Common myeloid progenitor, CD34-positive (primary cell): ENCODE measurements at regions not wholly inside any gene's neighbourhood (a gene's known extent, or its start where the extent isn't known, plus 50 kb on each side); places are given as distances from the start of the nearest gene placed in this dataset.

Source experiments
- CTCF ChIA-PET: fragments of 350-600 bp; sonication (Branson Sonifier 250); formaldehyde crosslinking; loops from one replicate; lab custom pipeline; 2021; ENCODE audit warnings: antibody characterized with exemption; lab: Charles Lee
- POLR2A ChIA-PET: fragments of 350-600 bp; sonication (Branson Sonifier 250); formaldehyde crosslinking; loops from one replicate; lab custom pipeline; 2021; ENCODE audit warnings: antibody characterized with exemption; lab: Charles Lee
- DNase-seq, 3 donors: peaks; one replicate each; pipeline versions ENCODE4 v3.0.0 to v3.0.0-alpha.2; 2013
- H3K27ac ChIP-seq, 2 experiments: 1 replicate in 1 of 2; 2 replicates in 1 of 2; pipeline ENCODE4 v1.7.0; 2013; ENCODE audit warnings: inconsistent platforms in 2 of 2, low read length in 2 of 2, mild to moderate bottlenecking in 2 of 2, low read depth in 1 of 2, moderate library complexity in 1 of 2; ENCODE audit not compliant: severe bottlenecking in 2 of 2, insufficient read depth in 1 of 2, poor library complexity in 1 of 2
- H3K27me3 ChIP-seq, 5 experiments: replicated peaks in 2 of 5; 1 replicate in 3 of 5; 2 replicates in 2 of 5; pipeline versions ENCODE4 v1.6.1 to v1.7.0; 2013; ENCODE audit warnings: low read length in 4 of 5, mild to moderate bottlenecking in 2 of 5, moderate library complexity in 2 of 5, inconsistent platforms in 1 of 5; ENCODE audit not compliant: insufficient read depth in 5 of 5, control insufficient read depth in 4 of 5
- H3K36me3 ChIP-seq, 4 experiments: 1 replicate in 2 of 4; 2 replicates in 2 of 4; pipeline versions ENCODE4 v1.6.1 to v1.7.0; 2013; ENCODE audit warnings: low read length in 3 of 4, control low read depth in 1 of 4, mild to moderate bottlenecking in 1 of 4; ENCODE audit not compliant: control insufficient read depth in 4 of 4, insufficient read depth in 4 of 4
- H3K4me1 ChIP-seq, 4 experiments: 1 replicate in 3 of 4; 2 replicates in 1 of 4; pipeline versions ENCODE4 v1.6.1 to v1.7.1; 2013; ENCODE audit warnings: low read length in 3 of 4, mild to moderate bottlenecking in 3 of 4, control low read depth in 1 of 4, inconsistent platforms in 1 of 4, moderate library complexity in 1 of 4; ENCODE audit not compliant: control insufficient read depth in 4 of 4, insufficient read depth in 4 of 4; ENCODE audit errors: control extremely low read depth in 1 of 4
- H3K4me3 ChIP-seq, 7 experiments: 1 replicate in 4 of 7; 2 replicates in 3 of 7; pipeline versions ENCODE4 v1.5.1 to v1.7.0; 2013; ENCODE audit warnings: mild to moderate bottlenecking in 7 of 7, low read length in 6 of 7, moderate library complexity in 6 of 7, inconsistent platforms in 2 of 7, low read depth in 2 of 7, control low read depth in 1 of 7; ENCODE audit not compliant: insufficient read depth in 4 of 7, control insufficient read depth in 1 of 7; ENCODE audit errors: extremely low read depth in 1 of 7
- H3K9me3 ChIP-seq, 5 experiments: 1 replicate in 4 of 5; 2 replicates in 1 of 5; pipeline versions ENCODE4 v1.6.1 to v1.7.1; 2013; ENCODE audit warnings: low read length in 4 of 5, mild to moderate bottlenecking in 2 of 5, inconsistent platforms in 1 of 5, low read depth in 1 of 5, moderate library complexity in 1 of 5; ENCODE audit not compliant: control insufficient read depth in 4 of 5, insufficient read depth in 2 of 5; ENCODE audit errors: control extremely low read depth in 1 of 5
- WGBS: methylation state at CpG from one replicate; pipeline ENCODE4 v1.1.5; 2013; ENCODE audit not compliant: insufficient coverage; 5-methylcytosine and 5-hydroxymethylcytosine counted together

DNA sequence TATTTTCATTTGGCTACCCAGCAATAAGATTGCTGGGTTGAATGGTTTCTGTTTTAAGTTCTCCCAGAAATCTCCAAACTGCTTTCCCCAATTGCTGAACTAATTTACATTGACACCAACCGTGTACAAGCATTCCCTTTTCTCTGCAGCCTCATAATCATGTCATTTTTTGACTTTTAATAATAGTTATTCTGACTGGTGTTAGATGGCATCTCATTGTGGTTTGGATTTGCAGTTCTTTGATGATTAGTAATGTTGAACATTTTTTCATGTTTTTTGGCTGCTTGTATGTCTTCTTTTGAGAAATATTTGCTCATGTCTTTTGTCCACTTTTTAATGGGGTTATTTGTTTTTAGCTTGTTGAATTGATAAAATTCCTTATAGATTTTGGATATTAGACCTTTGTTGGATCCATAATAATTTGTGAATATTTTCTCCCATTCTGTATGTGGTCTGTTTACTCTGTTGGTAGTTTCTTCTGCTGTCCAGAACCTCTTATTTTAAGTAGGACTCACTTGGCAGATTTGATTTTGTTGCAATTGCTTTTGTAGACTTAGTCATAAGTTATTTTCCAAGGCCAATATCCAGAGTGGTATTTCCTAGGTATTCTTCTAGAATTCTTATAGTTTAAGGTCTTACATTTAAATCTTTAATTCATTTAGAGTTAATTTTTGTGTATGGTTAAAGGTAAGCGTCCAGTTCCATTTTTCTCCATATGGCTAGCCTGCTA, 793.7 kb downstream of the BRINP1 start:
- Histone ChIP-seq H3K27ac (no peak overlapping the region), H3K4me1 (no peaks in the 10 kb centered on the region), H3K9me3 (peaks cover 0 to 5% (median 0%) of the 10 kb centered on the region in 5 experiments), H3K4me3 (no peak overlapping the region), H3K27me3 (no peaks in the 10 kb centered on the region), H3K36me3 (no peaks in the 10 kb centered on the region)
- ChIA-PET POLR2A (no interaction called here), CTCF (no interaction called here)
- DNase-seq = no peak
- 67% methylated on average over 1 of the region's 2 CpGs for WGBS

DNA sequence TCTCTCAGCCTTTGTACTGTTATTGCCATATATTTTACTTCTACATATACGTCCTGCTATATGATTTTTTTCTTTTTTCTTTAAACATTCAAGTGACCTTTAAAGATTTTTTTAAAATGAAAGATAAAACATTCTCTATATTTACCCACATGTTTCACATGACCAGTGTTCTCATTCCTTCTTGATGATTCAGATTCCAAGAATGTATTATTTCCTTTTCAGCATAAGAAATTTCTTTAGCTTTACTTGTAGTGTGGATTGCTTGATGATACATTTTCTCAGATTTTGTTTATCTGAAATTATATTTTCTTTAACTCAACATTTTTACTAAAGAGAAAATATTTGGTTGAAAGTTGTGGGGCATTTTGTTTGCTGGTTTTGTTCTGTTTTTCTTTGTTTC, 792.1 kb downstream of the BRINP1 start:
- ChIA-PET POLR2A (no interaction called here), CTCF (no interaction called here)
- Histone ChIP-seq H3K4me1 (no peaks in the 10 kb centered on the region), H3K4me3 (no peak overlapping the region), H3K27ac (no peak overlapping the region), H3K36me3 (no peaks in the 10 kb centered on the region), H3K27me3 (no peaks in the 10 kb centered on the region), H3K9me3 (peaks cover 0 to 5% (median 0%) of the 10 kb centered on the region in 5 experiments)
- WGBS = no CpG with 5 or more reads among the region's 1 CpG
- DNase-seq = no peak

DNA sequence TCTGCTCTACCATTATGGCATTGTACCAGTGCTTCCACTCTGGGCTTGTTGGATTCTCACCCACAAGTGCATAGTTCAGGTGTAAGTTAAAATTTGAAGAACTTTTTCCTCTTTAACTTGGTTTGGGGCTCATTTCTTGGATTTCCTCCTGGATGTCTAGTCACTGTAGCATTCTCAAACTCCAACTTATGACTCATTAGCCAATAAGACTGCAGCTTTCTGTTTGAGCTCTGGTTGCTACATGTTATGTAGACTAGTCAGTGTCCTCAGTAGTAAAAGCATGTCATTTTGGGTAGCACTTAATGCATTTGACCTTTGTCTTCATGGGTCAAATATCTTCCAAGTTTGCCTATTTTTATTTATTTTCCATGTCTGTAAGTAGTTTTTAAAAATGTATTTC, 790.8 kb downstream of the BRINP1 start:
- ChIA-PET CTCF (no interaction called here), POLR2A (no interaction called here)
- no peaks in the 10 kb centered on the region for H3K36me3 ChIP-seq
- H3K4me3 ChIP-seq = no peak overlapping the region
- H3K27ac ChIP-seq = no peak overlapping the region
- DNase-seq = no peak
- H3K27me3 ChIP-seq = no peaks in the 10 kb centered on the region
- no peaks in the 10 kb centered on the region for H3K4me1 ChIP-seq
- H3K9me3 ChIP-seq = peaks cover 0 to 5% (median 0%) of the 10 kb centered on the region in 5 experiments

DNA sequence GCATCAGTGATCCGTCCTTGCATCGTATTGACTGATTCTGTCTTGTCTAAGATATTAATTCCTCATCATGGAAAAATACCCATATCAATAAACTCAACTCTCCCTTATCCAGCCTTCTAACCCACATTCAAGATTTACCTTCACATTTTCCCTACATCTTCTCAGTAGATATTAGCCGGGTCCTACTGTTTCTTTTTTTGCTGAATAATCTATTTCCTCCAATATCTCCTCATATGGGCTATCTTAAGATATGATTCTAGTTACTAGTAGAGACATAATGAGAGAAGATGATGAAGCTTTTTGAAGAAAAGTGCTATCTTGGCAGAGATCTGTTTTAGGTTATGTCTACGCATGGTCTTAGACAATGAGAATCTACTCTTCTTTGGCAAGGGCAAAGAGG, 785.8 kb downstream of the BRINP1 start:
- DNase-seq = no peak
- ChIA-PET CTCF (no interaction called here), POLR2A (no interaction called here)
- H3K27me3 ChIP-seq = no peaks in the 10 kb centered on the region
- peaks cover 0 to under 1% (median 0%) of the 10 kb centered on the region in 5 experiments for H3K9me3 ChIP-seq
- H3K36me3 ChIP-seq = no peaks in the 10 kb centered on the region
- WGBS = 82% methylated on average over 3 of the region's 4 CpGs
- H3K4me3 ChIP-seq = no peak overlapping the region
- no peak overlapping the region for H3K27ac ChIP-seq
- H3K4me1 ChIP-seq = no peaks in the 10 kb centered on the region

DNA sequence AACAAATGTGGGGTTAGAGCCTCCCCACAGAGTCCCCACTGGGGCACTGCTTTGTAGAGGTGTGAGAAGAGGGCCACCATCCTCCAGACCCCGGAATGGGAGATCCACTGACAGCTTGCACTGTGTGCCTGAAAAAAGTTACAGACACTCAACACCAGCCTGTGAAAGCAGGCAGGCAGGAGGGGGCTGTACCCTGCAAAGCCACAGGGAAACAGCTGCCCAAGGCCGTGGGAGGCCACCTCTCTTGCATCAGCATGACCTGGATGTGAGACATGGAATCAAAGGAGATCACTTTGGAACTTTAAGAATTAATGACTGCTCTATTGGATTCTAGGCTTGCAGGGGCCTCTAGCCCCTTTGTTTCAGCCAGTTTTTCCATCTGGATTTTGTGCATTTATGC, 782.3 kb downstream of the BRINP1 start:
- CTCF ChIA-PET = no interaction called here
- 79% methylated on average over 2 of the region's 2 CpGs for WGBS
- Histone ChIP-seq H3K4me1 (no peaks in the 10 kb centered on the region), H3K36me3 (no peaks in the 10 kb centered on the region), H3K27me3 (no peaks in the 10 kb centered on the region), H3K4me3 (no peak overlapping the region), H3K9me3 (no peaks in the 10 kb centered on the region), H3K27ac (no peak overlapping the region)
- no peak for DNase-seq
- POLR2A ChIA-PET = no interaction called here

DNA sequence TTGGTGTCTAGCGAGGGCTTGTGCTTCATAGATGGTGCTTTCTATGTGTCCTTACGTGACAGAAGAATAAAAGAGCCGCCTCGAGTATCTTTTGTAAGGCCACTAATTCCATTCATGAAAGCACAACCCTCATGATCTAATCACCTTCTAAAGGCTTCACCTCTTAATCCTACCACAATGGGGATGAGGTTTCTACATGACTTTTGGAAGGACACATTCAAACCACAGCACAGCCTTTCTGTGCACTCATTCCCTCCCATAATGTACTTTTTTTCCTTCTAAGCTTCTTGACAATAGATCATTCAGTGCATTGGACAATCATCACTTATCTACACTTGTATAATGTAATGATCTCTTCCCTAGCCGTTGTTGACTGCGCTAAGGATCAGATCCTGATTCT, 774.8 kb downstream of the BRINP1 start:
- no peaks in the 10 kb centered on the region for H3K4me1 ChIP-seq
- WGBS = 100% methylated on average over 4 of the region's 6 CpGs
- POLR2A ChIA-PET = no interaction called here

DNA sequence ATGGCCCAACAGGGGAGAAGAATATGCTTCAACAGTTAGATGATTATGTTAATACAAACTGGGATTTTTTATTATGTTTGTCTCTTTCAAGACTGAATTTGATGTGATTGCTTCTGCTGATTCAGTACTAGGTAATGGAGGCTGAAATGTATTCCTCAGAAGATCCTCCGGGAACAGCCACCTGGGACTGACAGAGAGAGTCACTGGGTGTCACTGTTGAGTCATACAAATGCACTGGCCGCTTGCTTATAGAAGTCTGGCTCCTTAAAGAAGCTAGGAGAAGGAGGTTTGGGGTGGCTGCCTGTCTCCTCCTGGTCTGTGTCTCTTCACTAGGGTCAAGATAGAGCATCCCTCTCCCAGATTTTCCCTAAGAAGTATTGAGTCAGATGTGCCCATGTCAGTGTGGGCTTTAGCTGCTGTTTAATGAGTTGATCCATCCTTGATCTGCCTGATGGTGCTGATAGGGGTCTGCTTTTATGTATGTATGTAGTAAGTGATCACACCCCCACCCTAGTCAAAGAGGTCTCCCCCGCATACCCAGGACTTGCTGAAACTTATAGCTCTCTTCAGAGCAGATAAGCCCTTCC, 773.4 kb downstream of the BRINP1 start:
- CTCF ChIA-PET = no interaction called here
- H3K4me3 ChIP-seq = no peak overlapping the region
- POLR2A ChIA-PET = no interaction called here
- no peak overlapping the region for H3K27ac ChIP-seq
- no peaks in the 10 kb centered on the region for H3K4me1 ChIP-seq
- no peak for DNase-seq
- 0% methylated on average over 1 of the region's 3 CpGs for whole genome bisulfite sequencing
- H3K27me3 ChIP-seq = no peaks in the 10 kb centered on the region
- H3K36me3 ChIP-seq = no peaks in the 10 kb centered on the region
- no peaks in the 10 kb centered on the region for H3K9me3 ChIP-seq

More for the DNA sequence above, 774.8 kb downstream of the BRINP1 start:
- Histone ChIP-seq H3K27me3 (no peaks in the 10 kb centered on the region), H3K9me3 (no peaks in the 10 kb centered on the region), H3K27ac (no peak overlapping the region), H3K4me3 (no peak overlapping the region), H3K36me3 (no peaks in the 10 kb centered on the region)
- CTCF ChIA-PET = no interaction called here
- DNase-seq = no peak
